WTC11 (cell line): ENCODE measurements at regions not wholly inside any gene's neighbourhood (a gene's known extent, or its start where the extent isn't known, plus 50 kb on each side); places are given as distances from the start of the nearest gene placed in this dataset.

Experiments
- ESRRA ChIP-seq: sonication (generic); formaldehyde crosslinking; IDR thresholded peaks from 2 replicates; pipeline ENCODE4 v1.8.1; 2022; ENCODE audit warnings: mild to moderate bottlenecking, missing genetic modification reagents, borderline replicate concordance
- JUN ChIP-seq: sonication (generic); formaldehyde crosslinking; IDR thresholded peaks from 2 replicates; pipeline ENCODE4 v1.8.0; 2023; ENCODE audit warnings: mild to moderate bottlenecking, missing genetic modification reagents
- NR2C2 ChIP-seq: sonication (generic); formaldehyde crosslinking; IDR thresholded peaks from 2 replicates; pipeline ENCODE4 v1.8.0; 2022; ENCODE audit warnings: mild to moderate bottlenecking, missing genetic modification reagents
- SP1 ChIP-seq: sonication (generic); formaldehyde crosslinking; conservative IDR thresholded peaks from 2 replicates; pipeline ENCODE4 v1.8.1; 2022; ENCODE audit warnings: missing genetic modification reagents
- TF ChIP-seq, protein P1 (sequence below): fragments of 200-600 bp; IDR thresholded peaks from 2 replicates; pipeline ENCODE4 v1.8.0; 2022; ENCODE audit warnings: antibody characterized with exemption

DNA sequence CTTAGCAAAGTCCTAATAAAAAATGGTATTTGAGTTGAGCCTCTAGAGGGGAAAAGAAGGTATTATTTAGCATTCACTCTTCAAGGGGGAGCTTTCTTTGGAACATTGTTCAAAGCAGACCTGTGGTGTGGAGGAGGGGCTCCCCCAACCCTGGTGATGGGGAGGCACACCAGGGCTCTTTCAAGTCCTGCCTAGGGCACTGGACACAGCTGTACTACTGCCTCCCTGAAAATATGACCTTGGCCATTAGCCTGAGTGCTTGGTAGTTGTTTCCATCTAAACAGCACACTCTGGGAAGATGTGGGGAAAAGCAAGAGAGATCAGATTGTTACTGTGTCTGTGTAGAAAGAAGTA lies 215.1 kb upstream of the CNR1 start:
- TF ChIP-seq, protein P1, sequence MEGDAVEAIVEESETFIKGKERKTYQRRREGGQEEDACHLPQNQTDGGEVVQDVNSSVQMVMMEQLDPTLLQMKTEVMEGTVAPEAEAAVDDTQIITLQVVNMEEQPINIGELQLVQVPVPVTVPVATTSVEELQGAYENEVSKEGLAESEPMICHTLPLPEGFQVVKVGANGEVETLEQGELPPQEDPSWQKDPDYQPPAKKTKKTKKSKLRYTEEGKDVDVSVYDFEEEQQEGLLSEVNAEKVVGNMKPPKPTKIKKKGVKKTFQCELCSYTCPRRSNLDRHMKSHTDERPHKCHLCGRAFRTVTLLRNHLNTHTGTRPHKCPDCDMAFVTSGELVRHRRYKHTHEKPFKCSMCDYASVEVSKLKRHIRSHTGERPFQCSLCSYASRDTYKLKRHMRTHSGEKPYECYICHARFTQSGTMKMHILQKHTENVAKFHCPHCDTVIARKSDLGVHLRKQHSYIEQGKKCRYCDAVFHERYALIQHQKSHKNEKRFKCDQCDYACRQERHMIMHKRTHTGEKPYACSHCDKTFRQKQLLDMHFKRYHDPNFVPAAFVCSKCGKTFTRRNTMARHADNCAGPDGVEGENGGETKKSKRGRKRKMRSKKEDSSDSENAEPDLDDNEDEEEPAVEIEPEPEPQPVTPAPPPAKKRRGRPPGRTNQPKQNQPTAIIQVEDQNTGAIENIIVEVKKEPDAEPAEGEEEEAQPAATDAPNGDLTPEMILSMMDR = no peak
- no peak for TF ChIP-seq ESRRA (CRISPR knock-in tag)
- TF ChIP-seq JUN (CRISPR knock-in tag) = no peak
- TF ChIP-seq SP1 (CRISPR knock-in tag) = no peak
- TF ChIP-seq NR2C2 = no peak
